Panc1 (cell line): ENCODE measurements at regions not wholly inside any gene's neighbourhood (a gene's known extent, or its start where the extent isn't known, plus 50 kb on each side); places are given as distances from the start of the nearest gene placed in this dataset.

Experiments used
- CTCF ChIP-seq: fragments of 450-650 bp; IDR thresholded peaks from 2 replicates; pipeline ENCODE4 v1.5.1; 2017; ENCODE audit warnings: mild to moderate bottlenecking
- POLR2AphosphoS5 ChIP-seq: IDR thresholded peaks from 2 replicates; pipeline ENCODE4 v1.6.1; 2012; ENCODE audit warnings: mild to moderate bottlenecking, low read depth, low read length, moderate library complexity
- TCF7L2 ChIP-seq: IDR thresholded peaks from 2 replicates; pipeline ENCODE4 v1.6.1; 2011; ENCODE audit warnings: mild to moderate bottlenecking, low read depth, low read length, inconsistent platforms

GRCh38 chr9:113742878-113743277 is 133.2 kb upstream of the ZNF618 start:
- no peak for TF ChIP-seq TCF7L2
- no peak for TF ChIP-seq CTCF
- no peak for TF ChIP-seq POLR2AphosphoS5
